ENCODE measurements at regions not wholly inside any gene's neighbourhood (a gene's known extent, or its start where the extent isn't known, plus 50 kb on each side); places are given as distances from the start of the nearest gene placed in this dataset.

- CTCF ChIA-PET: no interaction called here
- POLR2A ChIA-PET: no interaction called here
These were observed 237.6 kb downstream of the SOX9 start for GRCh38 chr17:72358465-72358864.

- CTCF ChIA-PET: no interaction called here
- POLR2A ChIA-PET: no interaction called here
These were observed 238.5 kb downstream of the SOX9 start for GRCh38 chr17:72359274-72359673.

- ChIA-PET POLR2A (no interaction called here), CTCF (no interaction called here)
These were observed 239.0 kb downstream of the SOX9 start for GRCh38 chr17:72359811-72360210.

- POLR2A ChIA-PET: interaction anchor here (0.7 kb wide), 1 partner anchor 15 kb away, joined by 9 read pairs; no protein-coding TSS in a partner anchor
These were observed 239.6 kb downstream of the SOX9 start for GRCh38 chr17:72360386-72360940.

GRCh38 chr17:72361892-72362291 lies 241.1 kb downstream of the SOX9 start:
- POLR2A ChIA-PET: interaction anchor here (0.5 kb wide), 1 partner anchor 312 kb away, joined by 6 read pairs; no protein-coding TSS in a partner anchor
- CTCF ChIA-PET: interaction anchor here (0.7 kb wide), 1 partner anchor 110 kb away, joined by 3 read pairs; no protein-coding TSS in a partner anchor

More at GRCh38 chr17:72360386-72360940, 239.6 kb downstream of the SOX9 start:
- CTCF ChIA-PET: no interaction called here

- ChIA-PET POLR2A (no interaction called here), CTCF (interaction anchor here (0.7 kb wide), 1 partner anchor 111 kb away, joined by 3 read pairs; no protein-coding TSS in a partner anchor)
These were observed 241.7 kb downstream of the SOX9 start for GRCh38 chr17:72362376-72363088.

- POLR2A ChIA-PET: no interaction called here
- CTCF ChIA-PET: no interaction called here
These were observed 242.3 kb downstream of the SOX9 start for GRCh38 chr17:72363089-72363610.

- ChIA-PET CTCF (no interaction called here), POLR2A (no interaction called here)
These were observed 245.1 kb downstream of the SOX9 start for GRCh38 chr17:72365857-72366414.

- ChIA-PET CTCF (no interaction called here), POLR2A (no interaction called here)
These were observed 245.8 kb downstream of the SOX9 start for GRCh38 chr17:72366626-72367025.

- CTCF ChIA-PET: no interaction called here
- POLR2A ChIA-PET: no interaction called here
These were observed 247.4 kb downstream of the SOX9 start for GRCh38 chr17:72368191-72368590.

- ChIA-PET CTCF (no interaction called here), POLR2A (no interaction called here)
These were observed 248.5 kb downstream of the SOX9 start for GRCh38 chr17:72369366-72369765.

GRCh38 chr17:72370819-72371218 lies 250.0 kb downstream of the SOX9 start:
- ChIA-PET POLR2A (no interaction called here), CTCF (no interaction called here)

- POLR2A ChIA-PET: no interaction called here
These were observed 251.4 kb downstream of the SOX9 start for GRCh38 chr17:72372185-72372584.

GRCh38 chr17:72373910-72374741 lies 253.3 kb downstream of the SOX9 start:
- ChIA-PET CTCF (no interaction called here), POLR2A (no interaction called here)

More at GRCh38 chr17:72372185-72372584, 251.4 kb downstream of the SOX9 start:
- CTCF ChIA-PET: no interaction called here

GRCh38 chr17:72376526-72377345 lies 255.9 kb downstream of the SOX9 start:
- CTCF ChIA-PET: no interaction called here
- POLR2A ChIA-PET: no interaction called here

- ChIA-PET CTCF (no interaction called here), POLR2A (no interaction called here)
These were observed 257.9 kb downstream of the SOX9 start for GRCh38 chr17:72378414-72379390.

GRCh38 chr17:72379516-72379915 lies 258.7 kb downstream of the SOX9 start:
- ChIA-PET CTCF (no interaction called here), POLR2A (no interaction called here)

GRCh38 chr17:72380120-72380519 lies 259.3 kb downstream of the SOX9 start:
- POLR2A ChIA-PET: no interaction called here
- CTCF ChIA-PET: no interaction called here

Data from activated CD8-positive, alpha-beta memory T cell treated with anti-CD3 and anti-CD28 coated beads for 36 hours (primary cell).